ENCODE measurements at regions not wholly inside any gene's neighbourhood (a gene's known extent, or its start where the extent isn't known, plus 50 kb on each side); places are given as distances from the start of the nearest gene placed in this dataset.

- no peak for TF ChIP-seq ZNF274 (IDR thresholded peaks at IDR 0.05; ENCODE audit: low read depth, low read length)
- TF ChIP-seq SUZ12 (IDR thresholded peaks at IDR 0.05; ENCODE audit: extremely low read depth, insufficient read depth, insufficient read length): no peak
- TF ChIP-seq YY1 (IDR thresholded peaks at IDR 0.05; ENCODE audit: insufficient read depth, insufficient read length): no peak
Observed at GRCh38 chr2:7353571-7353970, 436.4 kb downstream of the RNF144A start.

All from NT2/D1 (cell line).